GM23338 (cell line): ENCODE measurements at regions not wholly inside any gene's neighbourhood (a gene's known extent, or its start where the extent isn't known, plus 50 kb on each side); places are given as distances from the start of the nearest gene placed in this dataset.
A peak's percentile ranks its signal among the peaks of the same experiment; 100 is the strongest.

Source experiments
- ATAC-seq: fragments of 200-7000 bp; cut with Tn5 transposase; 3 replicates; pipeline ENCODE4 v1.9.1; 2020
- DNase-seq: peaks from one replicate; pipeline ENCODE4 v3.0.0-alpha.2; 2015; ENCODE audit warnings: low spot score
- H2AFZ ChIP-seq: fragments of 200-600 bp; sonication (generic); 2 replicates; pipeline ENCODE4 v1.8.0; 2016; ENCODE audit warnings: antibody characterized with exemption, mild to moderate bottlenecking, moderate library complexity
- H3F3A ChIP-seq: fragments of 200-600 bp; sonication (generic); replicated peaks from 2 replicates; pipeline ENCODE4 v1.8.0; 2017; ENCODE audit warnings: antibody characterized with exemption, mixed run types, low read depth
- H3K27ac ChIP-seq: fragments of 200-600 bp; sonication (generic); 2 replicates; pipeline ENCODE4 v1.6.1; 2016; ENCODE audit warnings: low read depth
- H3K27me3 ChIP-seq: fragments of 200-600 bp; sonication (generic); 2 replicates; pipeline ENCODE4 v1.8.0; 2016; ENCODE audit warnings: mild to moderate bottlenecking, mixed run types, moderate library complexity; ENCODE audit not compliant: insufficient read depth
- H3K36me3 ChIP-seq: fragments of 200-600 bp; sonication (generic); 2 replicates; pipeline ENCODE4 v1.8.0; 2016; ENCODE audit warnings: mild to moderate bottlenecking; ENCODE audit not compliant: insufficient read depth
- H3K4me1 ChIP-seq: fragments of 200-600 bp; sonication (generic); 2 replicates; pipeline ENCODE4 v1.8.0; 2016; ENCODE audit warnings: mild to moderate bottlenecking, moderate library complexity; ENCODE audit not compliant: insufficient read depth
- H3K4me2 ChIP-seq: fragments of 200-600 bp; sonication (generic); 2 replicates; pipeline ENCODE4 v1.7.1; 2017; ENCODE audit warnings: mixed run types
- H3K4me3 ChIP-seq: fragments of 200-600 bp; sonication (generic); 2 replicates; pipeline ENCODE4 v1.6.1; 2016; ENCODE audit warnings: mixed run types
- H3K79me2 ChIP-seq: fragments of 200-600 bp; sonication (generic); replicated peaks from 2 replicates; pipeline ENCODE4 v1.8.0; 2017; ENCODE audit warnings: mild to moderate bottlenecking; ENCODE audit not compliant: insufficient read depth
- H3K9me2 ChIP-seq: fragments of 200-600 bp; sonication (generic); 2 replicates; pipeline ENCODE4 v1.8.0; 2017; ENCODE audit not compliant: insufficient read depth
- H4K20me1 ChIP-seq: fragments of 200-600 bp; sonication (generic); replicated peaks from 2 replicates; pipeline ENCODE4 v1.8.0; 2017; ENCODE audit warnings: mild to moderate bottlenecking; ENCODE audit not compliant: insufficient read depth
- H3K27ac Mint-ChIP-seq: 2 replicates; pipeline ENCODE4 v1.8.0; 2020; ENCODE audit warnings: inconsistent platforms, mild to moderate bottlenecking, moderate library complexity, mixed read lengths
- H3K27me3 Mint-ChIP-seq: 3 replicates; pipeline ENCODE4 v1.8.0; 2022; ENCODE audit warnings: low read depth, mild to moderate bottlenecking, moderate library complexity, mixed read lengths, inconsistent platforms; ENCODE audit not compliant: insufficient read depth, poor library complexity
- H3K36me3 Mint-ChIP-seq: 3 replicates; pipeline ENCODE4 v1.8.0; 2021; ENCODE audit warnings: low read depth, mild to moderate bottlenecking, inconsistent platforms, moderate library complexity, mixed read lengths
- H3K4me1 Mint-ChIP-seq: 3 replicates; pipeline ENCODE4 v1.8.0; 2020; ENCODE audit warnings: mild to moderate bottlenecking, inconsistent platforms, mixed read lengths
- H3K4me3 Mint-ChIP-seq: 3 replicates; pipeline ENCODE4 v1.8.0; 2021; ENCODE audit warnings: moderate library complexity, mild to moderate bottlenecking, inconsistent platforms, mixed read lengths
- H3K9me3 Mint-ChIP-seq: 3 replicates; pipeline ENCODE4 v1.8.0; 2020; ENCODE audit warnings: moderate library complexity, mild to moderate bottlenecking, inconsistent platforms, mixed read lengths
- CREB1 ChIP-seq: fragments of 250-450 bp; sonication (Bioruptor Pico); IDR thresholded peaks from 2 replicates; pipeline ENCODE4 v1.5.0; 2020; ENCODE audit warnings: low read depth, mild to moderate bottlenecking, moderate library complexity
- CTCF ChIP-seq, 2 experiments: fragments of 200-600 bp in 1 of 2; sonication (generic) in 1 of 2; conservative IDR thresholded peaks; 2 replicates each; pipeline versions ENCODE4 v1.5.1 to v1.6.1; 2016 to 2017; ENCODE audit warnings: antibody characterized with exemption in 2 of 2, low read depth in 2 of 2, mild to moderate bottlenecking in 2 of 2, moderate library complexity in 1 of 2
- EZH2 ChIP-seq: fragments of 200-600 bp; sonication (generic); IDR thresholded peaks from one replicate; pipeline ENCODE4 v1.8.0; 2017; ENCODE audit warnings: antibody characterized with exemption, mild to moderate bottlenecking, low read depth; ENCODE audit not compliant: unreplicated experiment
- EZH2phosphoT487 ChIP-seq: fragments of 200-600 bp; sonication (generic); IDR thresholded peaks from one replicate; pipeline ENCODE4 v1.8.1; 2018; ENCODE audit warnings: antibody characterized with exemption; ENCODE audit not compliant: unreplicated experiment
- JUNB ChIP-seq: IDR thresholded peaks from one replicate; pipeline ENCODE4 v1.6.1; 2016; ENCODE audit warnings: antibody characterized with exemption; ENCODE audit not compliant: unreplicated experiment
- NANOG ChIP-seq: IDR thresholded peaks from 2 replicates; pipeline ENCODE4 v1.6.1; 2016; ENCODE audit warnings: antibody characterized with exemption, borderline replicate concordance
- POLR2AphosphoS5 ChIP-seq: IDR thresholded peaks from 2 replicates; pipeline ENCODE4 v1.6.1; 2016; ENCODE audit warnings: antibody characterized with exemption, low read depth
- REST ChIP-seq: IDR thresholded peaks from one replicate; pipeline ENCODE4 v1.6.1; 2018; ENCODE audit warnings: antibody characterized with exemption; ENCODE audit not compliant: unreplicated experiment
- STAT1 ChIP-seq: IDR thresholded peaks from one replicate; pipeline ENCODE4 v1.6.1; 2016; ENCODE audit warnings: antibody characterized with exemption; ENCODE audit not compliant: unreplicated experiment
- ZNF114 ChIP-seq: fragments of 250-450 bp; sonication (Bioruptor Pico); IDR thresholded peaks from 2 replicates; pipeline ENCODE4 v1.5.0; 2020; ENCODE audit warnings: mild to moderate bottlenecking, moderate library complexity
- ZNF331 ChIP-seq: fragments of 250-450 bp; sonication (Bioruptor Pico); IDR thresholded peaks from 2 replicates; pipeline ENCODE4 v1.5.0; 2020; ENCODE audit warnings: low read depth, mild to moderate bottlenecking, moderate library complexity
- ZNF462 ChIP-seq: fragments of 250-450 bp; sonication (Bioruptor Pico); IDR thresholded peaks from 2 replicates; pipeline ENCODE4 v1.5.0; 2020; ENCODE audit warnings: mild to moderate bottlenecking, moderate library complexity
- TF ChIP-seq, protein P1 (sequence below): IDR thresholded peaks from 2 replicates; pipeline ENCODE4 v1.6.1; 2016; ENCODE audit warnings: antibody characterized with exemption

- Histone ChIP-seq H3K4me3 (no peak overlapping the region), H4K20me1 (no peaks in the 10 kb centered on the region), H3K4me2 (peak overlapping the region; percentile 67), H3K4me1 (peaks cover 15% of the 10 kb centered on the region), H3K79me2 (no peaks in the 10 kb centered on the region), H3K27me3 (no peaks in the 10 kb centered on the region), H3F3A (no peaks in the 10 kb centered on the region), H3K27ac (no peak overlapping the region), H3K36me3 (no peaks in the 10 kb centered on the region), H3K9me2 (peaks cover 12% of the 10 kb centered on the region; the same call in 1 of the 2 replicates), H2AFZ (peak overlapping the region; percentile 85; the same call in 1 of the 2 replicates)
- H3K4me1 Mint-ChIP-seq = peaks cover 13% of the 10 kb centered on the region
- no peaks in the 10 kb centered on the region for H3K36me3 Mint-ChIP-seq
- DNase-seq (peak; percentile 64), ATAC-seq (peak; percentile 88)
- peaks cover 52% of the 10 kb centered on the region for H3K9me3 Mint-ChIP-seq
- no peak overlapping the region for H3K4me3 Mint-ChIP-seq
- peaks cover 6% of the 10 kb centered on the region for H3K27me3 Mint-ChIP-seq
- no peak for TF ChIP-seq EZH2phosphoT487
- no peak for TF ChIP-seq STAT1
- TF ChIP-seq JUNB = no peak
- no peak for TF ChIP-seq NANOG
- TF ChIP-seq POLR2AphosphoS5 = no peak
- no peak for TF ChIP-seq CTCF (conservative IDR thresholded peaks at IDR 0.05; ENCODE audit: low read depth in 2 of 2)
- no peak for TF ChIP-seq EZH2
- TF ChIP-seq ZNF331 (CRISPR knock-in tag) = no peak
- no peak for TF ChIP-seq ZNF462 (CRISPR knock-in tag)
- TF ChIP-seq, protein P1, sequence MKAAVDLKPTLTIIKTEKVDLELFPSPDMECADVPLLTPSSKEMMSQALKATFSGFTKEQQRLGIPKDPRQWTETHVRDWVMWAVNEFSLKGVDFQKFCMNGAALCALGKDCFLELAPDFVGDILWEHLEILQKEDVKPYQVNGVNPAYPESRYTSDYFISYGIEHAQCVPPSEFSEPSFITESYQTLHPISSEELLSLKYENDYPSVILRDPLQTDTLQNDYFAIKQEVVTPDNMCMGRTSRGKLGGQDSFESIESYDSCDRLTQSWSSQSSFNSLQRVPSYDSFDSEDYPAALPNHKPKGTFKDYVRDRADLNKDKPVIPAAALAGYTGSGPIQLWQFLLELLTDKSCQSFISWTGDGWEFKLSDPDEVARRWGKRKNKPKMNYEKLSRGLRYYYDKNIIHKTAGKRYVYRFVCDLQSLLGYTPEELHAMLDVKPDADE = no peak
- no peak for TF ChIP-seq REST
- TF ChIP-seq CREB1 = no peak
- no peak for TF ChIP-seq ZNF114
- no peak overlapping the region for H3K27ac Mint-ChIP-seq
Measured at GRCh38 chr22:34950489-34950888, 115.5 kb upstream of the ISX start.
